T47D (cell line): ENCODE measurements at regions not wholly inside any gene's neighbourhood (a gene's known extent, or its start where the extent isn't known, plus 50 kb on each side); places are given as distances from the start of the nearest gene placed in this dataset.
"Not testable (repeated sequence)": the region's sequence is repeated elsewhere in the genome, so short reads cannot be mapped to it uniquely, and the experiment has no call there.

Experiments
- DNase-seq, 2 experiments: peaks; one replicate each; pipeline versions ENCODE4 v3.0.0 to v3.0.0-alpha.2; 2011 to 2012; ENCODE audit warnings: low read depth in 1 of 2, low spot score in 1 of 2
- JUND ChIP-seq: IDR thresholded peaks from 2 replicates; pipeline ENCODE4 v1.6.1; 2012; ENCODE audit warnings: low read depth
- in situ Hi-C: cut with HindIII; loops from 2 replicates; pipeline ENCODE4 v1.10.0; 2016; ENCODE audit warnings: low sequenced_read_pairs, low pct_unique_long_range_greater_than_20kb

DNA sequence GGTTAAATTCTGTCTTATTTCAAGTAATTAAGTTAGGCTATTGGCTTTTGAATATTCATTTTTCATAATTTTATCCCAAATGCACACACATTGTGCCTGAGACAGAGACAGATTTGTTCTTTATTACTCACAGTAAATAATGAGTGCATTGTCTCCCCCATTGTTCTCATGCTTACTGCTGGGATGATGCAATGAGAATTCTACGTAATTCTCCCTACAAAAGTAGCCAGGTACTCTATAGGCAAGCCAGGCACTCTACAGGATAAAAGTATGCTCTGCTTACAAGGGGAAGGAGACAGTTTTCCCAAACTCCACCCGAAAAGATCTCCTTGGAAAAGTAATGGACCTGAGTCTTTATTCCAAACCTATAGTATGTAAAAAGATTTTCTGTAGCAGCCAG, 1890.7 kb upstream of the PCDH10 start:
- in situ Hi-C loops, result no loop called here
- TF ChIP-seq JUND, result no peak
- no peak for DNase-seq

DNA sequence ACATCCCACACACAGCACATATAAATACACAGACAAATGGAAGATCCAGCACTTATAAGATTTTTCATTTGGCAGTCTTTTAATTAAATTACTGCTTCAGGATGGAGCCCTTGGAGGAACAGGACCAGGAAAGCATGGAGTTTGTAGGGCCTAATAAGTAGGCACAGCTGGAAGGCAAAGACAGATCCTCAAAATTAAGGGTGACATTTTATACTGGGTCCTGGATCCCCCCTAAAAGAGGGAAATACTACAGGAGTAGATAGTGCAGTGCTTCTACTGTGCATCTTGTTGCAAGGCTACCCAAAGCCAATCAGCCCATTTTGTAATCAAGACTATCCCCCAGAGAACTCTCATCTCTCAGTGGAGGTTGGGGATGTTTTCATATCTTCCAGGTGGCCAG, 1860.7 kb upstream of the PCDH10 start:
- DNase-seq, result no peak
- no peak for TF ChIP-seq JUND
- in situ Hi-C loops, result no loop called here

DNA sequence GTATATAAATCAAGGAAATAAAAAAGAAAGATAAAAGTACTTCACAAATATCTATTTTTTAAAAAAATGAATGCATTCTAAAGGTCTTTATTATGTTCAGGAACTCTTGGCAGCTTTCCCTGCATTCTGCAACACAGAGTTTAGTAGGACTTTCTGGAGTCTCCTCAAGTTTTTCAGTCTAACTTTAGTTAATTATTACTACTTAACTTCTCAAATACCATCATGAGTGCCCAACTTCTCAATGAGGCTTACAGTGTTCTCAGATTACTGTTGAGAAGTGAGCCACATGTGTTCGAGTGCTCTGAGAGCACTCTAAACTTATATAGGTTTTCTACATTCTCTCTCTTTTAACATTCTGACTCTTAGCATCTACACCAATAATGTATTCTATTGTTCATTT, 1852.9 kb upstream of the PCDH10 start:
- DNase-seq, result no peak
- no peak for TF ChIP-seq JUND
- in situ Hi-C loops, result no loop called here

DNA sequence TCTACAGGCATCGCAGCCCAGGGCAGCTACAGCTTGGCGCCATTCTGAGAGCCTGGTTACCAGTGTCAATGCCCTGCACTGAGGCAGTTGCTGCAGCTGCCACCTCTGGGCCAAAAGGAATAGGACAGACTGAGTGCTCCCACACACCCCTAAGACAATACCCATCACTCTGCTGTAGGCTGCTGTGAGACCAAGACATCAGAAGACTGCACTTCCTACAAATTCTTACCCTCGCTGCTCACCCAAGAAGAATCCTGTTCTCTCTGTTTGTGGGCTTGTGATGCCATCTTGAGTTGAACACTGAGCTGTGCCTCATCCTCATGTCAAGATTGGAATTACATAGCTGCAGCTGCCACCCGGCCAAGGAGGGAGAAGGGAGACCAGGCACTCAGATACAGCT, 1847.0 kb upstream of the PCDH10 start:
- DNase-seq, result peak in 1 of 2 experiments; percentile 50
- in situ Hi-C loops, result no loop called here
- TF ChIP-seq JUND, result no peak

DNA sequence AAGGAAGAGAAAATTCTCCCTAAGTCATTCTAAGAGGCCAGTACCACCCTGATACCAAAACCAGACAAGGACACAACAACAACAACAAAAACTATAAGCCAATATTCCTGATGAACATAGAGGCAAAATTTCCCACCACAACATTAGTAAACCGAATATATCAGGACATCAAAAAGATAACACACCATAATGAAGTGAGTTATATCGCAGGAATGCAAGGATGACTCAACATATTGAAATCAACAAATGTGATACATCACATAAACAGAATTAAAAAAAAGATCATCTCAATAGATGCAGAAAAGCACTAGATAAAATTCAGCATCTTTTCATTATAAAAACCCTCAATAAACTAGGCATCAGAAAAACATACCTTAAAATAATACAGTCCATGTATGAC, 1844.4 kb upstream of the PCDH10 start:
- in situ Hi-C loops, result no loop called here
- no peak for DNase-seq
- no peak for TF ChIP-seq JUND

DNA sequence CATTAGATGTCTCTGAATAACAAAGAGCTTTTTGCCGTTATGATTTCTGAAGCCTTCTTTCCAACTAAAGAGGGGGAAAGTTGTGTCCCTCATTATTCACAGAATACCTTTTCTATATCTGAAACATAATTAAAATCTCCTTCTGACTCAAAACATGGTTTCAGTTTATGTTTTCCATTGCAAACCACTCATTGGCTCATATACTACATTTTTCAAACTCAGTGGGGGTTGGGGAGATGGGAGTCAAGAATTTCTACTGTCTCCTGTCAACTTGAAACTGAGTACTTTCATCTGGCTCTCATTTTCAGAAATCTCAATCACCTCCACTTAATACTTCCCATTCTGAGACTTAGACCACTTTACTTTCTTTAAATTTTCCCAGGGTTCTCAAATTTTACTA, 1839.5 kb upstream of the PCDH10 start:
- no peak for DNase-seq
- no peak for TF ChIP-seq JUND
- in situ Hi-C loops, result no loop called here

DNA sequence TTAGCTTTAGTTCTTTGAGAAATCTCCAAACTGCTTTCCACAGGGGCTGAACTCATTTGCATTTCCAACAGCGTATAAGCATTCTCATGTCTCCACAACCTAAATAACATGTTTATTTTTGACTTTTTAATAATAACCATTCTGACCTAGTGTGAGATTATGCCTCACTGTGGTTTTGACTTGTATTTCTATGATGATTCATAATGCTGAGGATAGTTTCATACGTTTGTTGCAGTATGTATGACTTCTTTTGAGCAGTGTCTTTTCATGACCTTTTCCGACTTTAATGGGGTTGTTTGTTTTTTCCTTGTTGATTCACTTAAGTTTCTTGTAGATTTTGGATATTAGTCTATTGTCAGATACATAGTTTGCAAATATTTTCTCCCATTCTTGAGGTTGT, 1833.0 kb upstream of the PCDH10 start:
- DNase-seq, result no peak
- in situ Hi-C loops, result no loop called here
- no peak for TF ChIP-seq JUND

DNA sequence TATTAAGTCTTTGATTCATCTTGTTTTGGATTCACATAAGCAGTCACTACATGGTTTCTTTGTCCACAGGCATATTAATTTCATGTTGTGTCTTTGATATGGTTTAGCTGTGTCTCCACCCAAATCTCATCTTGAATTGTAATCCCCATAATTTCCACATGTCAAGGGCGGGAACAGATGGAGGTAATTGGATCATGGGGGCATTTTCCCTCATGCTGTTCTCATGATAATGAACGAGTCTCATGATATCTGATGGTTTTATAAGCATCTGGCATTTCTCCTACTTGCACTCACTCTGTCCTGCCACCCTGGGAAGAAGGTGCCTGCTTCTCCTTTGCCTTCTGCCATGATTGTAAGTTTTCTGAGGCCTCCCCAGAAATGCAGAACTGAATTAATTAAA, 1811.2 kb upstream of the PCDH10 start:
- no peak for DNase-seq
- in situ Hi-C loops, result no loop called here
- no peak for TF ChIP-seq JUND

DNA sequence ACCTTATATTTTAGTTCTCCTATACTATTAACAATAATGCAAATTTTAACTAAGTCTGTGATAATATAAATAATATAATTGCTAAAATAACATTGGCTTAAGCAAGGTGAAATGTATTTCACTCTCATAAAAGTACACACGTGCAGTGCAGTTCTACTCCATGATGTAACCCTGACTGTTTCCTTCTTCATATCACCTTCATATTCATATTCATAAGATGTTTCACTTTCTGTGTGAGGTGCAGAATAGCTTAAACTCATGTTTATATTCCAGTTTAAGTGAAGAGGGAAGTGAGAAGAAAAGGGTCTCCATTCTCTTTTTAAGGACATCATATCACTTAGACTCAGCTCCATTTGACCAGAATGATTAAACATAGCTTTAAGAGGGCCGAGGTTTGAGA, 1810.0 kb upstream of the PCDH10 start:
- DNase-seq, result no peak
- in situ Hi-C loops, result no loop called here
- TF ChIP-seq JUND, result no peak

DNA sequence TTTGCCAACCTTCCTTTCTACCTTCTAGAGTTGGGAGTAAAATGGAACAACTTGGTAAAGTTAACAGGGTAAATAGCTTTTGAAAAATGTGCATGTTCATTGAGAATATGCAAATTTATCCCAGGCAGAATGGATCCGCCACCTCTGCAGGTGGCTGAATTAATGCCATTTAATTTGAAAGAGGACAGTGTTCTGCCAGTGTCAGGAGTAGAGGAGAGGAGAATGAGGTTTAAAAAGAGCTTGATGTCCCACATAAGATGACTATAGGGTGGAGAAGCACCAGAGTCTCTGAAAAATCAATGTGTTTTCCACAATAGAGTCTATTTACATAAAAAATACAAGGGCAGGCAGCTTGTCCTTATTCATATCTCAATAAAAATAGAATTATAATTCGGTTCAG, 1804.3 kb upstream of the PCDH10 start:
- TF ChIP-seq JUND, result no peak
- no peak for DNase-seq
- in situ Hi-C loops, result no loop called here

DNA sequence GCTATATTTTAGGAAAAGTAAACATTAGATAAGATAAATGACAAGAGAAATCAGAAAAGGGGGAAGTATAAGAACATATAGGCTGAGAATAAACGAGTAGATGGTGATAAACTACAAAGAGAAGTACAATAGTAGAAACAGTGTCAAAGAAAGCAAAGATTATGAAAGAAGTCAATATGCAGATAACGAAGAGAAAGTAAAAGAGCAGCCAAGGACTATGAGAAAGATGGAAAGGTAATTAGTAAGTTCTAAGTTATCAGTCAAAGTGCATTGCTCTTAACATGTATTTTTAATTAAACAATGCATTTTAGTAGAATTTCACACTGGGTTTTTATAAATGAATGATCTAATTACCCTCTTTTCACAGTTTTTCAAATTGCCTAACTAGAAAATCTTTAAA, 1801.3 kb upstream of the PCDH10 start:
- in situ Hi-C loops, result no loop called here
- no peak for TF ChIP-seq JUND
- DNase-seq, result no peak

DNA sequence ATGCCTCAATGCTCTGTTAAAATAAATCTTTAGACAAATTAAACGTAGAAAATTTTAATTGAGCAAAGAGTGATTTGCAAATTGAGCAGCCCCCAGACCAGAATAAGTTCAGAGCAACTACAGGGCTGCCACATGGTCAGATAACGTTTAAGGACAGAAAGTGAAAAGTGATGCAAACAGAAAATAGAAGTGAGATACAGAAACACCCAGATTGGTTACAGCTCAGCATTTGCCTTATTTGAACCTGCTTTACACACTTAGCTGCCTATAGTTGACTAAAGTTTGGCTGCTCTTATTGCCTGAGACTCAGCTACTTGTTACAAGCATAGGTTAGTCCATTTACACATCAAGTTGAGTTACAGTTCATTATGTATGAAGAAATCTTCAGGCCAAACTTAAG, 1800.8 kb upstream of the PCDH10 start:
- DNase-seq, result no peak
- TF ChIP-seq JUND, result no peak
- in situ Hi-C loops, result no loop called here

DNA sequence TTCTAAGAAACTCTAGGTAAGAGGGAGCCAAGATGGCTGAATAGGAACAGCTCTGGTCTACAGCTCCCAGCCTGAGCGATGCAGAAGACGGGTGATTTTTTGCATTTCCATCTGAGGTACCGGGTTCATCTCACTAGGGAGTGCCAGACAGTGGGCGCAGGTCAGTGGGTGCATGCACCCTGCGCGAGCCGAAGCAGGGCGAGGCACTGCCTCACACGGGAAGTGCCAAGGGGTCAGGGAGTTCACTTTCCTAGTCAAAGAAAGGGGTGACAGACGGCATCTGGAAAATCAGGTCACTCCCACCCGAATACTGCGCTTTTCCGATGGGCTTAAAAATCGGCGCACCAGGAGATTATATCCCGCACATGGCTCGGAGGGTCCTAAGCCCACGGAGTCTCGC, 1796.7 kb upstream of the PCDH10 start:
- DNase-seq, in situ Hi-C loops: not testable (repeated sequence)

DNA sequence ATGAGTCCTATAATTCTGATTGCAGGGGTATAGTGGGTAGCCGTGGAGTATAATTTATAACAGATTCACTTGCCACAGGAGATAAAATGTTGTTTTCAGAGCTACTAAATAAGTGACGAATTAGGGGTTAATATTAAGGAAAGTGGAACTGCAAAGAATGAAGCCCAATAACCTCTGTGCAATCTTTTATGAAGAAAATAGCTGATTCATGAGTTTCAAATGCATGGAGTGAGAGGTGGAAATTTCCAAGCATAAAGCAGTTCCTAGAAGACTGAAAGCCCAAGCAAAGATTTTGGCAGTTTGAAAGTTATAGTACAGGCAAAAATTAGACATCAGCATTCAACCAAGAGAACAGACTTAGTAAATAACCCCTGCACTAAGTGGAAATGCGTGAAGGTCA, 1782.4 kb upstream of the PCDH10 start:
- in situ Hi-C loops, result no loop called here
- no peak for DNase-seq
- TF ChIP-seq JUND, result no peak

DNA sequence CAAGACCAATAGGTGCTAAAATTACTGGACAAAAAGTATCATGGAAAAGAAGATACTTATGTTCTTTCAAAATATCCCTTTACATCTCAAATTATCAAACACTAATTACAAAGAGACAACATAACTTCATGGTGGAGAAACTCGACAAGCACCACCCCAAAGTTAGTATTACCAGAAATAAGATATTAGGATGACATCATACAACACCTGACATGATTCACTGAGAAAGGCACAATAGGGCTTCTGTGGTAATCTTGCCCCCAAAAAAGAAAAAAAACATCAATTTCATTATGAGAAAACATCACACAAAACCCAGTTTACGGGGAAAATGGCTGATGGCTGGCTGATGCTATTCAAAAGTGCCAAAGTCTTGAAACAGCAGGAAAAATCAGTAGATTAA, 1781.7 kb upstream of the PCDH10 start:
- in situ Hi-C loops, result no loop called here
- no peak for TF ChIP-seq JUND
- no peak for DNase-seq
